KMS-11 (cell line): ENCODE measurements at regions not wholly inside any gene's neighbourhood (a gene's known extent, or its start where the extent isn't known, plus 50 kb on each side); places are given as distances from the start of the nearest gene placed in this dataset.

ENCODE experiments used
- H2AFZ ChIP-seq: fragments of 200-600 bp; sonication (generic); 2 replicates; pipeline ENCODE4 v1.6.1; 2016; ENCODE audit warnings: antibody characterized with exemption, mixed run types, low read depth
- H3K27ac ChIP-seq: fragments of 200-600 bp; sonication (generic); 2 replicates; pipeline ENCODE4 v1.6.1; 2016; ENCODE audit warnings: mild to moderate bottlenecking, mixed run types
- H3K27me3 ChIP-seq: fragments of 200-600 bp; sonication (generic); 2 replicates; pipeline ENCODE4 v1.6.1; 2017; ENCODE audit warnings: mild to moderate bottlenecking, low read depth, mixed run types, moderate library complexity; ENCODE audit not compliant: insufficient read depth
- H3K36me3 ChIP-seq: fragments of 200-600 bp; sonication (generic); 2 replicates; pipeline ENCODE4 v1.6.1; 2017; ENCODE audit warnings: mild to moderate bottlenecking, mixed run types; ENCODE audit not compliant: insufficient read depth
- H3K4me1 ChIP-seq: fragments of 200-600 bp; sonication (generic); 2 replicates; pipeline ENCODE4 v1.6.1; 2016; ENCODE audit warnings: mild to moderate bottlenecking, low read depth, mixed run types; ENCODE audit not compliant: poor library complexity, severe bottlenecking
- H3K4me2 ChIP-seq: fragments of 200-600 bp; sonication (generic); 2 replicates; pipeline ENCODE4 v1.7.0; 2016; ENCODE audit warnings: mild to moderate bottlenecking, mixed run types
- H3K4me3 ChIP-seq: fragments of 200-600 bp; sonication (generic); IDR thresholded peaks from 2 replicates; pipeline ENCODE4 v1.6.1; 2017; ENCODE audit warnings: low read depth, low read length, mixed read lengths; ENCODE audit not compliant: insufficient read depth
- H3K79me2 ChIP-seq: fragments of 200-600 bp; sonication (generic); 2 replicates; pipeline ENCODE4 v1.6.1; 2016; ENCODE audit warnings: low read depth, mixed run types; ENCODE audit not compliant: insufficient read depth
- H3K9ac ChIP-seq: fragments of 200-600 bp; sonication (generic); 2 replicates; pipeline ENCODE4 v1.6.1; 2016; ENCODE audit warnings: mild to moderate bottlenecking, mixed run types
- H4K20me1 ChIP-seq: fragments of 200-600 bp; sonication (generic); 2 replicates; pipeline ENCODE4 v1.6.1; 2016; ENCODE audit warnings: mild to moderate bottlenecking, mixed run types; ENCODE audit not compliant: insufficient read depth
- CTCF ChIP-seq: fragments of 200-600 bp; sonication (generic); conservative IDR thresholded peaks from 2 replicates; pipeline ENCODE4 v1.6.1; 2017; ENCODE audit warnings: low read depth, mild to moderate bottlenecking, antibody characterized with exemption, low read length, moderate library complexity, mixed read lengths

- TF ChIP-seq CTCF, result no peak
- no peak overlapping the region for H2AFZ ChIP-seq
Measured at GRCh38 chr10:4429571-4429970, 396.4 kb upstream of the AKR1E2 start.

GRCh38 chr10:4427532-4427931, 398.5 kb upstream of the AKR1E2 start:
- no peaks in the 10 kb centered on the region for H3K36me3 ChIP-seq
- no peaks in the 10 kb centered on the region for H3K79me2 ChIP-seq
- no peak overlapping the region for H3K9ac ChIP-seq
- H4K20me1 ChIP-seq, result no peaks in the 10 kb centered on the region
- no peak overlapping the region for H3K4me2 ChIP-seq
- H3K27ac ChIP-seq, result no peak overlapping the region
- no peak overlapping the region for H3K4me3 ChIP-seq
- no peaks in the 10 kb centered on the region for H3K4me1 ChIP-seq
- no peak overlapping the region for H2AFZ ChIP-seq
- no peak for TF ChIP-seq CTCF
- no peaks in the 10 kb centered on the region for H3K27me3 ChIP-seq

More at GRCh38 chr10:4429571-4429970, 396.4 kb upstream of the AKR1E2 start:
- H3K27me3 ChIP-seq, result no peaks in the 10 kb centered on the region
- no peaks in the 10 kb centered on the region for H4K20me1 ChIP-seq
- H3K4me3 ChIP-seq, result no peak overlapping the region
- H3K36me3 ChIP-seq, result no peaks in the 10 kb centered on the region
- H3K4me1 ChIP-seq, result no peaks in the 10 kb centered on the region
- no peak overlapping the region for H3K27ac ChIP-seq
- no peaks in the 10 kb centered on the region for H3K79me2 ChIP-seq
- no peak overlapping the region for H3K9ac ChIP-seq
- H3K4me2 ChIP-seq, result no peak overlapping the region

GRCh38 chr10:4426866-4427265, 399.1 kb upstream of the AKR1E2 start:
- Histone ChIP-seq H3K27me3 (no peaks in the 10 kb centered on the region), H3K36me3 (no peaks in the 10 kb centered on the region), H4K20me1 (no peaks in the 10 kb centered on the region), H3K4me3 (no peak overlapping the region), H2AFZ (no peak overlapping the region), H3K27ac (no peak overlapping the region), H3K4me1 (no peaks in the 10 kb centered on the region), H3K4me2 (no peak overlapping the region), H3K9ac (no peak overlapping the region), H3K79me2 (no peaks in the 10 kb centered on the region)
- TF ChIP-seq CTCF, result no peak

GRCh38 chr10:4409319-4409718, 416.7 kb upstream of the AKR1E2 start:
- no peaks in the 10 kb centered on the region for H3K36me3 ChIP-seq
- no peaks in the 10 kb centered on the region for H3K4me1 ChIP-seq
- no peak for TF ChIP-seq CTCF
- H3K9ac ChIP-seq, result no peak overlapping the region
- no peak overlapping the region for H2AFZ ChIP-seq
- no peaks in the 10 kb centered on the region for H4K20me1 ChIP-seq
- no peaks in the 10 kb centered on the region for H3K27me3 ChIP-seq
- H3K79me2 ChIP-seq, result no peaks in the 10 kb centered on the region
- H3K4me2 ChIP-seq, result no peak overlapping the region
- H3K4me3 ChIP-seq, result no peak overlapping the region
- no peak overlapping the region for H3K27ac ChIP-seq
